ENCODE measurements at regions not wholly inside any gene's neighbourhood (a gene's known extent, or its start where the extent isn't known, plus 50 kb on each side); places are given as distances from the start of the nearest gene placed in this dataset.

- Histone ChIP-seq H3K4me2 (ENCODE audit: low read length) (no peak overlapping the region), H3K9ac (ENCODE audit: low read depth, low read length) (no peak overlapping the region), H3K4me3 (ENCODE audit: low read length) (no peak overlapping the region), H3K36me3 (ENCODE audit: insufficient read depth, low read length) (no peaks in the 10 kb centered on the region), H3K27me3 (ENCODE audit: control insufficient read depth, insufficient read depth, low read length) (no peaks in the 10 kb centered on the region), H3K9me3 (replicated peaks; ENCODE audit: low read length) (no peaks in the 10 kb centered on the region), H3K4me1 (ENCODE audit: control insufficient read depth, insufficient read depth, low read length) (no peaks in the 10 kb centered on the region)
These were observed 576.1 kb upstream of the RGS18 start for GRCh38 chr1:191582169-191582568.

- no peak overlapping the region for H3K9ac ChIP-seq (ENCODE audit: low read depth, low read length)
- H3K27me3 ChIP-seq (ENCODE audit: control insufficient read depth, insufficient read depth, low read length): no peaks in the 10 kb centered on the region
- no peaks in the 10 kb centered on the region for H3K36me3 ChIP-seq (ENCODE audit: insufficient read depth, low read length)
- no peaks in the 10 kb centered on the region for H3K4me1 ChIP-seq (ENCODE audit: control insufficient read depth, insufficient read depth, low read length)
- no peaks in the 10 kb centered on the region for H3K9me3 ChIP-seq (replicated peaks; ENCODE audit: low read length)
- no peak overlapping the region for H3K4me2 ChIP-seq (ENCODE audit: low read length)
- H3K4me3 ChIP-seq (ENCODE audit: low read length): no peak overlapping the region
These were observed 573.2 kb upstream of the RGS18 start for GRCh38 chr1:191585095-191585494.

- H3K4me3 ChIP-seq (ENCODE audit: low read length): no peak overlapping the region
- H3K4me1 ChIP-seq (ENCODE audit: control insufficient read depth, insufficient read depth, low read length): no peaks in the 10 kb centered on the region
- no peak overlapping the region for H3K9ac ChIP-seq (ENCODE audit: low read depth, low read length)
- no peaks in the 10 kb centered on the region for H3K27me3 ChIP-seq (ENCODE audit: control insufficient read depth, insufficient read depth, low read length)
- H3K36me3 ChIP-seq (ENCODE audit: insufficient read depth, low read length): no peaks in the 10 kb centered on the region
- no peak overlapping the region for H3K4me2 ChIP-seq (ENCODE audit: low read length)
- H3K9me3 ChIP-seq (replicated peaks; ENCODE audit: low read length): no peaks in the 10 kb centered on the region
These were observed 569.4 kb upstream of the RGS18 start for GRCh38 chr1:191588905-191589304.

DNA sequence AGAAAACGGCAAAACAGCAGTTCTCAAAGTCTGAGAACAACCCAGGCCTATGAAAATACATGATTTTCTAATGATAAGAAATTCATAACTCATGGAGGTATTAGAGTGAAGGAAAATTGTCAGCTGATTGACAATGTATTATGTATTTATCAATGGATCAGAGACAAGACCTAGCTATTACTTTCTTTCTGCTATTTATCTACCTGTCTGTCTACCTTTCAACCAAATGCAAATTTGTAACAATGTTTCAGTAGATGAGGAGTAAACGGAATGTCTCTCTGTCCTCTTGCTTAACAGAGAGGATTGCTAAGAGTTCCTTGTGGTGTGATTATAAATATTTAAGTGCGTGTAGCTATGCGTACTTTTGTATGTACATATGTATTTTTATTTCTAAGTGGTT, 568.7 kb upstream of the RGS18 start:
- Histone ChIP-seq H3K9me3 (replicated peaks; ENCODE audit: low read length) (no peaks in the 10 kb centered on the region), H3K9ac (ENCODE audit: low read depth, low read length) (no peak overlapping the region), H3K27me3 (ENCODE audit: control insufficient read depth, insufficient read depth, low read length) (no peaks in the 10 kb centered on the region), H3K36me3 (ENCODE audit: insufficient read depth, low read length) (no peaks in the 10 kb centered on the region), H3K4me1 (ENCODE audit: control insufficient read depth, insufficient read depth, low read length) (no peaks in the 10 kb centered on the region), H3K4me3 (ENCODE audit: low read length) (no peak overlapping the region), H3K4me2 (ENCODE audit: low read length) (no peak overlapping the region)

- Histone ChIP-seq H3K9ac (ENCODE audit: low read depth, low read length) (no peak overlapping the region), H3K27me3 (ENCODE audit: control insufficient read depth, insufficient read depth, low read length) (no peaks in the 10 kb centered on the region), H3K9me3 (replicated peaks; ENCODE audit: low read length) (no peaks in the 10 kb centered on the region), H3K4me1 (ENCODE audit: control insufficient read depth, insufficient read depth, low read length) (no peaks in the 10 kb centered on the region), H3K4me3 (ENCODE audit: low read length) (no peak overlapping the region), H3K36me3 (ENCODE audit: insufficient read depth, low read length) (no peaks in the 10 kb centered on the region), H3K4me2 (ENCODE audit: low read length) (no peak overlapping the region)
These were observed 567.7 kb upstream of the RGS18 start for GRCh38 chr1:191590578-191590977.

GRCh38 chr1:191592039-191592438, 566.2 kb upstream of the RGS18 start:
- no peak overlapping the region for H3K9ac ChIP-seq (ENCODE audit: low read depth, low read length)
- no peak overlapping the region for H3K4me3 ChIP-seq (ENCODE audit: low read length)
- no peaks in the 10 kb centered on the region for H3K36me3 ChIP-seq (ENCODE audit: insufficient read depth, low read length)
- H3K9me3 ChIP-seq (replicated peaks; ENCODE audit: low read length): no peaks in the 10 kb centered on the region
- no peak overlapping the region for H3K4me2 ChIP-seq (ENCODE audit: low read length)
- no peaks in the 10 kb centered on the region for H3K27me3 ChIP-seq (ENCODE audit: control insufficient read depth, insufficient read depth, low read length)
- H3K4me1 ChIP-seq (ENCODE audit: control insufficient read depth, insufficient read depth, low read length): no peaks in the 10 kb centered on the region

DNA sequence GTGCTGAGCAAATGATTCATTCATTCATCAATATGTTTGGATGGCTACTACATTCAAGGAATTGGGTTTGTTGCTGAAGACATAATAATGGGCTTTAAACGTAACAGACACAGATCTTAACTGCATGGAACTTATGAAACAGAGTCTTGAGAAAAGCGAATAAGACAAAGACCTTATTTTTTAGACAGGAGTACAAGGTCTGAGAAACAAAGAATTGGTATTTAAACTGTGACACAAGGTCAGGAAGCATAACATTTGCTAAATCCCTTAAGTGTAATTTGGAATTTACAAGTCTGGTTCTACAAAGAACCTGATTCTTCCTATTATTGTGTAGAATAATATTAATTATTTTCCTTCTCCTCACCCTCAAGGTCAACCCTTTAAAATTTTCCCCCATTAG, 565.4 kb upstream of the RGS18 start:
- no peaks in the 10 kb centered on the region for H3K4me1 ChIP-seq (ENCODE audit: control insufficient read depth, insufficient read depth, low read length)
- H3K9me3 ChIP-seq (replicated peaks; ENCODE audit: low read length): no peaks in the 10 kb centered on the region
- no peak overlapping the region for H3K4me3 ChIP-seq (ENCODE audit: low read length)
- H3K27me3 ChIP-seq (ENCODE audit: control insufficient read depth, insufficient read depth, low read length): no peaks in the 10 kb centered on the region
- H3K9ac ChIP-seq (ENCODE audit: low read depth, low read length): no peak overlapping the region
- H3K36me3 ChIP-seq (ENCODE audit: insufficient read depth, low read length): no peaks in the 10 kb centered on the region
- no peak overlapping the region for H3K4me2 ChIP-seq (ENCODE audit: low read length)

GRCh38 chr1:191595170-191595569, 563.1 kb upstream of the RGS18 start:
- H3K9ac ChIP-seq (ENCODE audit: low read depth, low read length): no peak overlapping the region
- H3K27me3 ChIP-seq (ENCODE audit: control insufficient read depth, insufficient read depth, low read length): no peaks in the 10 kb centered on the region
- H3K9me3 ChIP-seq (replicated peaks; ENCODE audit: low read length): no peaks in the 10 kb centered on the region
- H3K4me1 ChIP-seq (ENCODE audit: control insufficient read depth, insufficient read depth, low read length): no peaks in the 10 kb centered on the region
- no peak overlapping the region for H3K4me3 ChIP-seq (ENCODE audit: low read length)
- no peak overlapping the region for H3K4me2 ChIP-seq (ENCODE audit: low read length)
- H3K36me3 ChIP-seq (ENCODE audit: insufficient read depth, low read length): no peaks in the 10 kb centered on the region

DNA sequence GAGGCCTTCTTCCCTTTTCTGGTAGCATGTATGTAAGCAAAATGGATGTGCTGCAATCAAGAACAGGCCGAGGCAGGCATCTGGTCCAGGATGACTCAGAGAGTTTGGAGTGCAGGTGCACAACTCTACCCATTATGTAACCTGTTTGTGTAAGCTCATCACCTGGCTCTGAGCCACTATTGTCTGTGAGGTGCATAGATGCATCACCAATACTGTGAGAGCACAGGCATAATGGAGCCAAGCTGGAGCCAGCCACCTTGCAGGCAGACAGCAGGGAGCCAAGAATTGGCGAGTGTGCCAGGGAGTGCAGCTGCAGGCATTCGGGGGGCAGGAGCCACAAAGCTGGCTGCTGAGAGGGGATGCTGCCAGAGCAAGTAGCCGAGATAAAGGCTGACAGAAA, 549.9 kb upstream of the RGS18 start:
- Histone ChIP-seq H3K4me3 (ENCODE audit: low read length) (no peak overlapping the region), H3K9ac (ENCODE audit: low read depth, low read length) (no peak overlapping the region), H3K4me1 (ENCODE audit: control insufficient read depth, insufficient read depth, low read length) (no peaks in the 10 kb centered on the region), H3K27me3 (ENCODE audit: control insufficient read depth, insufficient read depth, low read length) (no peaks in the 10 kb centered on the region), H3K36me3 (ENCODE audit: insufficient read depth, low read length) (no peaks in the 10 kb centered on the region), H3K9me3 (replicated peaks; ENCODE audit: low read length) (no peaks in the 10 kb centered on the region), H3K4me2 (ENCODE audit: low read length) (no peak overlapping the region)

GRCh38 chr1:191609305-191609704, 549.0 kb upstream of the RGS18 start:
- Histone ChIP-seq H3K4me3 (ENCODE audit: low read length) (no peak overlapping the region), H3K9me3 (replicated peaks; ENCODE audit: low read length) (no peaks in the 10 kb centered on the region), H3K4me2 (ENCODE audit: low read length) (no peak overlapping the region), H3K36me3 (ENCODE audit: insufficient read depth, low read length) (no peaks in the 10 kb centered on the region), H3K27me3 (ENCODE audit: control insufficient read depth, insufficient read depth, low read length) (no peaks in the 10 kb centered on the region), H3K9ac (ENCODE audit: low read depth, low read length) (no peak overlapping the region), H3K4me1 (ENCODE audit: control insufficient read depth, insufficient read depth, low read length) (no peaks in the 10 kb centered on the region)

DNA sequence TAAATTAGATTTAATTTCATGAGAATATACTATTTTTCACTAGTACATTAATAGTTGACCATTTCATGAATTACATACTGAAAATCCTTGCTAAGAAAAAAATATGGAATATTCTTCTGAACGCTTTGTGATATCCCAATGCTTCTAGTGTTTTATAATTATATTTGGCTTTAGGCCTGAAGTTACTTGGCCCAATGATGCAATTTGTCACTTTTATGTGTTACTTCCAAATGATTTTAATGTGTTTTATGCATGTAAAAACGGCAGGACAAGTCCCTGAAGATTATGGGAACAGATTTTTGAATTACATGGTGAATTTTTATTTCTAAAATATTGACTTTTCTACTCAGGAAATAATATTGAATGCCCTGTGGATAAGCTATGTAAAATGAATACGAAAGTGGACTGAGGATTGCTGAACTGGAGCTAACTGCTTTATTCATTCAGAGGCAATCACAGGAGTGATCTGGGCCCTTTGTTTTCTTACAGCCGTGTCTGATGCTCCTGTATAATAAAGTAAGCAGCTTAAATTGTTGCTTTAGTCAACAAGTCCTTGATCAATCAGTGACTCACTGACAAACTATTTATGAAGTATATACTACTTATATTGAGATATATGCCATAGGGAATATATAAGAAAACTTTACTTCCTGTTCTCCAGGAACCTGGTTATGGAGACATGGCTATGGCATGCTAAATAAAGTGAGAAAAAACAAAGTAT, 543.0 kb upstream of the RGS18 start:
- no peaks in the 10 kb centered on the region for H3K4me1 ChIP-seq (ENCODE audit: control insufficient read depth, insufficient read depth, low read length)
- no peak overlapping the region for H3K4me3 ChIP-seq (ENCODE audit: low read length)
- no peak overlapping the region for H3K9ac ChIP-seq (ENCODE audit: low read depth, low read length)
- no peaks in the 10 kb centered on the region for H3K9me3 ChIP-seq (replicated peaks; ENCODE audit: low read length)
- H3K4me2 ChIP-seq (ENCODE audit: low read length): no peak overlapping the region
- H3K36me3 ChIP-seq (ENCODE audit: insufficient read depth, low read length): no peaks in the 10 kb centered on the region
- no peaks in the 10 kb centered on the region for H3K27me3 ChIP-seq (ENCODE audit: control insufficient read depth, insufficient read depth, low read length)

- no peaks in the 10 kb centered on the region for H3K27me3 ChIP-seq (ENCODE audit: control insufficient read depth, insufficient read depth, low read length)
- no peak overlapping the region for H3K9ac ChIP-seq (ENCODE audit: low read depth, low read length)
- no peaks in the 10 kb centered on the region for H3K9me3 ChIP-seq (replicated peaks; ENCODE audit: low read length)
- H3K36me3 ChIP-seq (ENCODE audit: insufficient read depth, low read length): no peaks in the 10 kb centered on the region
- no peaks in the 10 kb centered on the region for H3K4me1 ChIP-seq (ENCODE audit: control insufficient read depth, insufficient read depth, low read length)
- no peak overlapping the region for H3K4me3 ChIP-seq (ENCODE audit: low read length)
- H3K4me2 ChIP-seq (ENCODE audit: low read length): no peak overlapping the region
These were observed 540.1 kb upstream of the RGS18 start for GRCh38 chr1:191618181-191618580.

Measured in skeletal muscle satellite cell (primary cell).